ENCODE measurements at regions not wholly inside any gene's neighbourhood (a gene's known extent, or its start where the extent isn't known, plus 50 kb on each side); places are given as distances from the start of the nearest gene placed in this dataset.

DNA sequence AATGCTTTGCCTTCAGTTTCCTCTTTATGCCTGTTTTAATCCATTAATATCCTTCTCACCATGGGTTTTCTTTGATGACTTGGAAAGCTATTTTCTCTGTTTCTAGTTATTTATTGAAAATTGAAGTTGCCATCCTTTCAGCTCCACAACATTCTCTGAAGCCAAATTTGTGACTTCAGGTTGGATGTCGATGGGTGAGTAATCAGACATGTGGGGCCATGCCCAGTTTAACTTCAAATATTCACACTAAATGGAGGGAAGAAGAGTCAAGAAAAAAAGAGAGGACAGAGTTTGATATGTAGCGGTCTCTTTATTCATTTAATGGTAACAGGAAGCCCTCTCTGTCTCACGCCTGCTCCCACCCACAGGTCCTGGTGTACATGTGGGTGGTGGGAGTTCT is 89.1 kb upstream of the RIPOR2 start:
- TF ChIP-seq, protein P1, sequence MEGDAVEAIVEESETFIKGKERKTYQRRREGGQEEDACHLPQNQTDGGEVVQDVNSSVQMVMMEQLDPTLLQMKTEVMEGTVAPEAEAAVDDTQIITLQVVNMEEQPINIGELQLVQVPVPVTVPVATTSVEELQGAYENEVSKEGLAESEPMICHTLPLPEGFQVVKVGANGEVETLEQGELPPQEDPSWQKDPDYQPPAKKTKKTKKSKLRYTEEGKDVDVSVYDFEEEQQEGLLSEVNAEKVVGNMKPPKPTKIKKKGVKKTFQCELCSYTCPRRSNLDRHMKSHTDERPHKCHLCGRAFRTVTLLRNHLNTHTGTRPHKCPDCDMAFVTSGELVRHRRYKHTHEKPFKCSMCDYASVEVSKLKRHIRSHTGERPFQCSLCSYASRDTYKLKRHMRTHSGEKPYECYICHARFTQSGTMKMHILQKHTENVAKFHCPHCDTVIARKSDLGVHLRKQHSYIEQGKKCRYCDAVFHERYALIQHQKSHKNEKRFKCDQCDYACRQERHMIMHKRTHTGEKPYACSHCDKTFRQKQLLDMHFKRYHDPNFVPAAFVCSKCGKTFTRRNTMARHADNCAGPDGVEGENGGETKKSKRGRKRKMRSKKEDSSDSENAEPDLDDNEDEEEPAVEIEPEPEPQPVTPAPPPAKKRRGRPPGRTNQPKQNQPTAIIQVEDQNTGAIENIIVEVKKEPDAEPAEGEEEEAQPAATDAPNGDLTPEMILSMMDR (IDR thresholded peaks at IDR 0.05) = no peak
- no peak for TF ChIP-seq POLR2AphosphoS5 (IDR thresholded peaks at IDR 0.05)
